ENCODE measurements at regions not wholly inside any gene's neighbourhood (a gene's known extent, or its start where the extent isn't known, plus 50 kb on each side); places are given as distances from the start of the nearest gene placed in this dataset.

GRCh38 chr16:72270531-72270930 is 98.6 kb upstream of the PMFBP1 start:
- TF ChIP-seq CTCF (IDR thresholded peaks at IDR 0.05) = no peak
- no peak for TF ChIP-seq POLR2A (IDR thresholded peaks at IDR 0.05)
